Inflammatory macrophage treated with lipopolysaccharide for 1 hour (primary cell): ENCODE measurements at regions not wholly inside any gene's neighbourhood (a gene's known extent, or its start where the extent isn't known, plus 50 kb on each side); places are given as distances from the start of the nearest gene placed in this dataset.

ENCODE experiments used
- DNase-seq, 2 donors: peaks; one replicate each; pipeline ENCODE4 v3.0.0-alpha.2; 2020 to 2022

DNA sequence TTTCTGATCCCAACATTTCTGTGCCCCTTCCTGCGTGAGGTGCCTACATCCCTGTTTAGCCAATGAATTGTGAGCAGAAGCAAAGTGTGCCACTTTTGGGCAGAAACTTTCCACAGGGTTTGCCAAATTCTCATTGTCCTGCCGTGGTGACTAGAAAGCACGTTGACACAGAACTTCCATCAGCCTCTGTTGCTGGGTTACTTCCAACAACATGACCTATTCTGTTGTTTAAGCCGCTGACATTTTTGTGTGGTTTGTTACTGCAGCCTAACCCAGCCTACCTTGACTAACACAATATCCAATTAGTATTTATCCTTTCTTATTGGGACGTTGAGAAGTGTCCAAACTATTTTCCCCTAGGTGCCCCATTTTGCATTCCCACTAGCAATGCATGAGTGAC is 136.8 kb downstream of the URB2 start:
- no peak for DNase-seq

- DNase-seq, result no peak
These were observed 142.2 kb downstream of the URB2 start for GRCh38 chr1:229768232-229768631.

GRCh38 chr1:229769006-229769405 is 143.0 kb downstream of the URB2 start:
- no peak for DNase-seq

DNA sequence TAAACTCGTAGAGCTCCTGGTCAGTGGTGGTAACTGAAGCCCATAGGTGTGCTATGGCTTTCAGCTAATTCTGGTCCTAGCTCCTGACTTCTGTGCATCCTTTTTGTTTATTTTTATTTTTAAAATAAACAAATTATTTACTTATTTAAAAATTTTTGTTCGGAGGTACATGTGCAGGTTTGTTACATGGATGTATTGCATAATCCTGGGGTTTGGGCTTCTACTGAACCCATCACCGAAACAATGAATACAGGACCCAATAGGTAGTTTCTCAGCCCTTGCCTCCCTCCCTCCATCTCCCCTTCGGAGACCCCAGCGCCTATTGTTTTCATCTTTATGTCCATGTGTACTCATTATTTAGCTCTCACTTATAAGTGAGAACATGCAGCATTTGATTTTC is 143.8 kb downstream of the URB2 start:
- DNase-seq, result no peak

DNA sequence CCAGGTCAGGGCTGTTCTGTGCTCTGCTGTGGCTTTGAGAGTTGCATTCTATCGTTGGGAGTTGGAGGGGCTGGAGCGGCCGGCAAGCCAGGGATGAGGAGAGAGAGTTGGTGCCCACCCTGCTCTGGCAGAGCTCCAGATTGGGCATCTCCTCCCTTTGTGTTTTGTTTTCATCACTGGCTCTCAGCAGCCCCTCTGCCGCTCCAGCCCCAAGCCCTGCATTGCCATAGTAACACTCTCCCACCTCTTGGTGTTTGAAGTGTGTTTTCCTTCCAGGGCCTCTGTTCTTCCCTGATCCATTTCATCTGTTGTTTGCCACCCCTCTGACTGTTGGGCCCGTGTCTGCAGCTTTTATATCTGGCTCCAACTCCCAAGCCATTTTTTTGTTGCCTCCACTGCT is 152.7 kb downstream of the URB2 start:
- DNase-seq, result no peak

DNA sequence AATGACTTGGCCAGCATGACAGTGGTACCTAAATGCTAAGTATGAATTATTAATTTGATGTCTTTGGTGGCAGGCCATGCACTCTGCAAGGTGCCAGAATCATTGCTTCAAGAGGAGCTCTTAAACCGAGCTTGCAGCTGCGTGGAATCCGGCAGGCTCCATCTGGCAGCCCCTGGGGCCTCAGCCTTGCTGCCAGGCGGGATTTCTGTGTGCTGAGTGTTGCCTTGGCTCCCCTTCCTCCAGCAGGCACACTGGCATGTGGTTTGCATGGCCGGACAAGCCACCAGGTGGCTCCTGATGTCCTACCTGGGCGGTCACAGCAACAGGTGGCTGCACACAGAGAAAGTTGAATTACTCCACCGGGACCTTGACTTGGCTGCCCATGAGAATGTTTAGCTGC is 155.4 kb downstream of the URB2 start:
- no peak for DNase-seq

- DNase-seq, result no peak
These were observed 156.4 kb downstream of the URB2 start for GRCh38 chr1:229782469-229782868.

GRCh38 chr1:229784834-229785233 is 158.8 kb downstream of the URB2 start:
- DNase-seq, result no peak

DNA sequence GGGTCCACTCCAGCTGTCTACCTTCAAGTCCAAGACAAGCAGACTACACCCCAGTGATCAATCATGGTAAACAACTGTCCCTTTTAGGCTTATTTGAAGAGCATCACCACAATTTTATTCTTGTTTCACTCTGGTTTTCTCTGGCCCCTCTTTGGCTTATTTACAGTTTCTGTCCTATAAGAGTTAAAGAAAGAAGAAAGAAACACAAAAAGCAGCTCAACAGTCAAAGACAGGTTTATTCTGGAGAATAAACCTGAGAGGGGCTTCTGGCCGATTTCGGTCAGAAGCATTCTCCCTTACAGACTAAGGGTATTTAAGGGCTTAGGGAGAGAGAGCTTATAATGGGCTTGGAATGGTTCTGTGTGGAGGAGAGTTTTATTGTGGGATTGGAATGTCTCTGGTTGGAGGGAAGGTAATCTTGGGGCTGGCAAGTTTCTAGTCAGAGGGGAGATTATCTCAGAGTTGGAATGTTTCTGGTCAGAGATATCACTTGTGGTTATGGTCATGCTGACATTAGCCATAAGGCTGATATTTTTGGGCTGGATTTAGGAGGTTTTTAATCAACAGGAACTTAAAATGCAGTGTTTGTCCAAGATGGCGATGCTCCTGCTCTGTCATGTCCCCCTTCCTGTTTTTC is 161.0 kb downstream of the URB2 start:
- DNase-seq, result no peak

GRCh38 chr1:229788004-229788403 is 162.0 kb downstream of the URB2 start:
- no peak for DNase-seq

DNA sequence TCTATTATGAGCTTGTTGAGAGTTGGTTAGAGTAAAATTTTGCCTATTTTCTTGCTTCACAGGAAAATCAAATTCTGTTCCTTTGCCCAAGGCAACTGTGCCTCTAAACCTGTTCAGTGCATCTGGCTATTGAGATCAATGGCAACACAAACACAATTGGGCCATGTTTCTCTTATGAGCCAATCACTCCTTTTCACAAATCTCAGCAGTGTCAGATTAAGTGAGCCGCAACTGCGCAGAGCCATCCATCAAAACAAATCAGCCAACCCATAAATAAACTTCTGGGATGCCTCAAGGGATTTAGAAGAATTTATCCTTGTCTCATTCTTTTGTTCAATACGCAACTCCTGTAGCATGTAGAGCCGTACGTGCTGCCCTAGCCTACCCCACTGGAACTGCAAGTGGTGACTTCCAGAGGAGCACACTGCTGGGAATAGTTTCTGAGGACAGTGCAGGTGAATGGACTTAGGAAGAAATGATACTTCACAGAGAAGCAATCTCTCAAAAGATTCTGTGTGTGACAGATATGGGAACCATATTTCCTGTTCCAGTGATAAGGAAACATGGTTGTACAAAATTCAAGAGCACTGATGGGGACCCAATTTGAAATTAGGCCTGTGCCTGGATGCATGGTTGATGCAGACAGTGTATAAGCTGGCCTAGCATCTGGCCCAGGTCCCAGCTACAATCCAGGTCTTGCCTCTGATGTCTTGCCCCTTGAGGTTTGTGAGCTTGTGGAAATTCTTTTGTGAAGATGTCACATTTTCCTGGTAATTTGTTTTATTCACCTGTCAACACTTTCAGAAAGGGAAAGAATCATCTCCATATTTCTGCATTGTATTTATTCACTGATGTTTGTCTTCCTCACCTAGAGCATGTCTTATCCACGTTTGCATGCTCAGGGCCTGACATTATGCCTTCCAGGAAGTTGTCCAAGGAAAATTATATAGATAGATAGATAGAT is 166.2 kb downstream of the URB2 start:
- DNase-seq, result no peak

DNA sequence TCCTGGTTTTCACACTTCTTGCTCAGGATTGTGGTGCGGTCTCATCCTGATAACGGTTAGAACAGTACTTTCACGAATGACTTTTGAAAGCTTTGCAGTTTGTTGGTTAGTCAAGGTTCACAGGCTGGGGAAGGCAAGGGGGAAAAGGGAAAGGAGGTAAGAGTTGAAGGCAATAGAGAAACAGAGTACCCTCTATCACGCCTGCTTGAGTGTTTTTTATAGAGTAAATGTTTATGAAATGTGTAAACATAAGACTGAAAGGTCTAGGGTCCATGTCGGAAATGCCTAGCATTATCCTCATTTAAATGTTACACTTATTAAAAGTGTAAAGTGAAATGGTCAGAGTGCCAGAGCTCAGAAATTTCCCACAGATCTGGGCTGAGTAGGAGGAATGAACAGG is 167.4 kb downstream of the URB2 start:
- DNase-seq, result no peak

- no peak for DNase-seq
These were observed 172.5 kb downstream of the URB2 start for GRCh38 chr1:229798558-229798957.

DNA sequence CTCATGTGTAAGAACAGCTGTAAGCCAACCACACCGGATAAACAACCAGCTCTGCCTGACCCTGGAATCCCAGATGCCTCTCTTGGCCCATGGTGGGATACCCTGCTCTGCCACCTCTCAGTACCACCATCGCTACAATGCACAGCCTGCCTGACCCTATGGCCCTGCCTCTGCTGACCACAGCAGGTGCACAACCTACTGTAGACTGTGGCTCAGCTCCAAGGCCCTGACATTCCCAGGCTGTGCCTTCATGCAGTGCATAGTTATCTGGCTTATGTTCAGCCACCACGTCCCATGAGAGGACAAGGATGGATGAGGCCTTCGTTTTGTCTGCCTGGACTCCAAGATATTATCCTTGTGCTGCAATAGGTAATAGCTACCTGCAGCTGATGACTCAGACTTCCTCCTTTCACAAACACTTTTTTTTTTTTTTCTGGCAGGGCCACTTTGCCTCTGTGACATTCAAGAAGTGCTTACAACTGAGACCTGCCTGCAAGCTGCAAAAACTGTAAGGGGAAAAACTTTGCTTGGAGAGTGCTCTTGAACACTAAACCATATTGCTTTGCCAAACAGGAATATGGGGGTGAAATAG is 177.7 kb downstream of the URB2 start:
- no peak for DNase-seq

- no peak for DNase-seq
These were observed 182.2 kb downstream of the URB2 start for GRCh38 chr1:229808272-229808671.

- no peak for DNase-seq
These were observed 184.1 kb downstream of the URB2 start for GRCh38 chr1:229810140-229810539.

GRCh38 chr1:229810961-229811360 is 184.9 kb downstream of the URB2 start:
- no peak for DNase-seq

DNA sequence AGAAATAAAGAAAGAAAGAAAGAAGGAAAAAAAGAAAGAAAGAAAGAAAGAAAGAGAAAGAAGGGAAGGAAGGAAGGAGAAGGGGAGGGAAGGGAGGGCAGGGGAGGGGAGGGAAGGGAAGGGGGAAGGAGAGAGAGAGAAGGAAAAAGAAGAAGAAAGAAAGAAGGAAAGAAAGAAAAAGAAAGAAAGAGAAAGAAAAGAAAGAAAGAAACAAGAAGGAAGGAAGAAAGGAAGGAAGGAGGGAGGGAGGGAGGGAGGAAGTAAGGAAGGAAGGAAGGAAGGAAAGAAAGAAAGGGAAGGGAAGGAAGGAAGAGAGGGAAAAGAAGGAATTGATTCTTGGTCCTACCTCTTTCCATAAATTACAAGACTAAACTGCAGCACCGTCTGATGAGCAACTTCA is 186.1 kb downstream of the URB2 start:
- DNase-seq, result no peak

- DNase-seq, result no peak
These were observed 186.6 kb downstream of the URB2 start for GRCh38 chr1:229812693-229813092.

GRCh38 chr1:229815076-229815475 is 189.0 kb downstream of the URB2 start:
- no peak for DNase-seq

DNA sequence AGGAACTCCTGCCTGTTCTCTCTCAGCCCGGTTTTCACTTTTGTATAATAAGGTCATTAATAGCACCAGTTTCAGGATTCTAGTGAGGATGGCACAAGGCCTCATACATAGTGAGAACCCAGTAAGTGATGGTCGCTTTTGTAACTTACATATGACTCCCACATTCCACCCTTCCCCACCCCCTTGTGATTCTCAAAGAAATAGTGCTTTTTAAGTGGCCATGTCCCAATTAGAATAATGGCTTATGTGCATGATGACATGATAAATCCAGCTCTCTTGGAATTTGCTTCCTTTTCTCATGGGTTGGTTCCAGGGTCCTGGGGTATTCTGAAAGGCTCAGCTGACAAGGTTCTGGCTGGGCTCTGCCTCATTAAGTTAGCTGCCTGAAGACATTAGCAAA is 189.9 kb downstream of the URB2 start:
- no peak for DNase-seq

- no peak for DNase-seq
These were observed 191.9 kb downstream of the URB2 start for GRCh38 chr1:229817936-229818335.

DNA sequence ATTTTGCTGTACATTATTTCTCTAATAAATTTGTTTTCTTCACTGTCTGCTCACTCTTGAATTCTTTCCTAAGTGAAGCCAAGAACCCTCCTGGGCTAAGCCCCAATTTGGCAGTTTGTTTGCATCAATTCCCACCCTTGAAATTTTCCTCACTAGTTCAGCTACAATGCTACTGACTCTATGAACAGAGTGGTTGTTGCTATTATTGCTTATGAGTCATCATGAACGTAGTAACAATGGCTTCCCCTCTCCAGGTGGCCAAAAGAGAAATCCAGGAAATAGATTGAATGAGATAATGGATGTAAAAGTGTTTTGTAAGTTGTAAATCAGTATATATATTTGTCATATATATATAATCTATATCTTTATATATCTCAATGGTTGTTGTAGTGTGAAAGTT is 193.0 kb downstream of the URB2 start:
- no peak for DNase-seq

- DNase-seq, result no peak
These were observed 196.0 kb downstream of the URB2 start for GRCh38 chr1:229822026-229822425.
